ENCODE measurements at regions not wholly inside any gene's neighbourhood (a gene's known extent, or its start where the extent isn't known, plus 50 kb on each side); places are given as distances from the start of the nearest gene placed in this dataset.

GRCh38 chr20:50251992-50252511 is 61.4 kb downstream of the CEBPB start:
- Mint-ChIP-seq H3K36me3 (no peaks in the 10 kb centered on the region), H3K4me1 (peaks cover 0 to 1% of the 10 kb centered on the region in 2 donors), H3K4me3 (no peak overlapping the region), H3K27me3 (peaks cover 15 to 25% of the 10 kb centered on the region in 2 donors), H3K9me3 (no peaks in the 10 kb centered on the region), H3K27ac (no peak overlapping the region)
- no peak for DNase-seq
- no peak for ATAC-seq (replicated peaks)

DNA sequence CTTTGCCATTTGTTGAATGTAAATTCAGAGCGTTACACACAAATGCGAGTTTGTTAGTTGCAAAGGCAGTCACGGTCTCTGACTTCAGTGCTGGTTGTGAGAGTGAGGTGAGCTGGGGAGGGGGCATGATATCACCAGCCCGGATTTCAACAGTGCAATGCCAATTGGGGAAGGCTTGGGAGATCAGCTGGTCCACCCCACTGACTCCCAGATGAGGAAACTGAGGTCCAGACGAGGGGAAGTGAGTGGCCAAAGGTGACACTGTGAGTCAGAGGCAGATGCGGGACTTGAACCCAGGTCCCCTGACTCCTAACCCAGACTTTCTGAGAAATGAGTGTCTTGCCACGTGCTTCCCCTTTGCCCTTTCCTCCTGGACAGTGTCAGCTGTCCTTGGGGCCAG is 62.1 kb downstream of the CEBPB start:
- ATAC-seq (replicated peaks) (no peak), DNase-seq (no peak)
- H3K36me3 Mint-ChIP-seq: no peaks in the 10 kb centered on the region
- H3K27ac Mint-ChIP-seq: no peak overlapping the region
- peaks cover 20 to 30% of the 10 kb centered on the region in 2 donors for H3K27me3 Mint-ChIP-seq
- peaks cover 0 to 3% of the 10 kb centered on the region in 2 donors for H3K9me3 Mint-ChIP-seq
- peaks cover 0 to 1% of the 10 kb centered on the region in 2 donors for H3K4me1 Mint-ChIP-seq
- no peak overlapping the region for H3K4me3 Mint-ChIP-seq

- H3K9me3 Mint-ChIP-seq: peaks cover 0 to 3% of the 10 kb centered on the region in 2 donors
Observed at GRCh38 chr20:50253101-50253500, 62.5 kb downstream of the CEBPB start.

GRCh38 chr20:50254466-50255079 is 63.9 kb downstream of the CEBPB start:
- H3K36me3 Mint-ChIP-seq: no peaks in the 10 kb centered on the region
- peaks cover 19 to 29% of the 10 kb centered on the region in 2 donors for H3K27me3 Mint-ChIP-seq
- H3K27ac Mint-ChIP-seq: no peak overlapping the region
- peaks cover 0 to 3% of the 10 kb centered on the region in 2 donors for H3K9me3 Mint-ChIP-seq
- peaks cover 0 to 1% of the 10 kb centered on the region in 2 donors for H3K4me1 Mint-ChIP-seq
- ATAC-seq (replicated peaks) (no peak), DNase-seq (no peak)
- no peak overlapping the region for H3K4me3 Mint-ChIP-seq

More at GRCh38 chr20:50253101-50253500, 62.5 kb downstream of the CEBPB start:
- Mint-ChIP-seq H3K4me1 (peaks cover 0 to 1% of the 10 kb centered on the region in 2 donors), H3K36me3 (no peaks in the 10 kb centered on the region), H3K4me3 (no peak overlapping the region), H3K27me3 (peaks cover 19 to 26% of the 10 kb centered on the region in 2 donors), H3K27ac (no peak overlapping the region)
- ATAC-seq (replicated peaks): no peak
- no peak for DNase-seq

DNA sequence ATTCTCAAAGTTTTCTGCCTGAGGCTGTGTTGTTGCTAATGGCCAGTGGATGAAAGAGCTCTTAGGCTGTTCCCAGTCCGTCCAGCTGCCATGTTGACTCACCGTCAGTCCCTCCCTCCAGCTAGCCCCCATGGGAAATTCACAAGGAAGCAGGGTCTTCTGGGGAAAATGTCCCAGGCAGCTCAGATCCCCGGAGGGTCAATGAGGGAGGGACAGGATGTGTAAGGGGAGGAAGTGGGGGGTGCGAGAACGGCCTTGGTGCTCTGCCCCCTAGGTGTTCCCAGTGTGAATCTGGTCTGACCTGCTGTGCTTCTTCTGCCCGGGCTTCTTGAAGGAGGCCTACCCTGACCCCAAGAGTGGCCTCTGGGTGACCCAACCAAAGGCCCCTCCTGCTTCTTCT is 65.9 kb downstream of the CEBPB start:
- Mint-ChIP-seq H3K9me3 (peaks cover 0 to 3% of the 10 kb centered on the region in 2 donors), H3K27me3 (peaks cover 31 to 43% of the 10 kb centered on the region in 2 donors), H3K4me3 (no peak overlapping the region), H3K4me1 (peaks cover 0 to 1% of the 10 kb centered on the region in 2 donors), H3K36me3 (no peaks in the 10 kb centered on the region), H3K27ac (no peak overlapping the region)
- DNase-seq (no peak), ATAC-seq (replicated peaks) (no peak)

- ATAC-seq (replicated peaks) (no peak), DNase-seq (no peak)
- Mint-ChIP-seq H3K27ac (no peak overlapping the region), H3K4me1 (no peaks in the 10 kb centered on the region), H3K9me3 (peaks cover 0 to 3% of the 10 kb centered on the region in 2 donors), H3K27me3 (peaks cover 30 to 34% of the 10 kb centered on the region in 2 donors), H3K4me3 (no peak overlapping the region), H3K36me3 (no peaks in the 10 kb centered on the region)
Observed at GRCh38 chr20:50257860-50258259, 67.2 kb downstream of the CEBPB start.

DNA sequence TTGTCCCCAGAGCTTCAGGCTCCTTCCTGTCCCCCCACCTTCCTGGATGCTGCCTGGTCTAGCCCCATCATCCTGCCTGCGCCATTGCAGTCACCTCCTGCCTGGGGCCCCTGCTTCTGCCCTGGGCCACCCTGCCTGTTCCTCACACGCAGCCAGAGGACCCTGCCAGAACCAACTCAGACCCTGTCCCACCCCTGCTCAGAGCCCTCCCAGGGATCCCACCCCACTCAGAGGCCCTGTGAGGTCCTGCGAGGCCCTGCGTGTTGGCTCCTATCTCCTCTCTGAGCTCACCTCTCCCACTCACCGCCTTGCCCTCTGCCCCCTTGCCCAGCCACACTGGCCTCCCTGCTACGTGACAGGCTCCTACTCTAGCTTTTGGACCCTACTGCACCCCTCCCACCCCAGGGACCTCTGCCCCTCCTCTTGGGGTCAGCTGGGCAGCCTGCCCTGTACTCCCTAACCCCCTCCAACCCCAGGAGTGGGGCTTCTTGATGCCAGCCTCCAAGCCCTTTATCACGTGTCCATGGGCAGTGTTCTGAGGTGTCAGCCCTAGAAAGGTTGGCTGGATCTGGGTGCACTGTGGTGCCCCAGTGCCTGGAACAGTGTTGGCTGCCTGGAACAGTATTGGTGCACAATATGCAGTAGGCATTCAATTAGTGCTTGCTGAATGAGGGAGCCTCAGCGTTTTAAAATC is 68.3 kb downstream of the CEBPB start:
- Mint-ChIP-seq H3K27ac (no peak overlapping the region), H3K27me3 (peaks cover 25 to 29% of the 10 kb centered on the region in 2 donors), H3K36me3 (no peaks in the 10 kb centered on the region), H3K4me3 (no peak overlapping the region), H3K9me3 (peaks cover 0 to 3% of the 10 kb centered on the region in 2 donors), H3K4me1 (no peaks in the 10 kb centered on the region)
- no peak for DNase-seq
- ATAC-seq (replicated peaks): no peak

DNA sequence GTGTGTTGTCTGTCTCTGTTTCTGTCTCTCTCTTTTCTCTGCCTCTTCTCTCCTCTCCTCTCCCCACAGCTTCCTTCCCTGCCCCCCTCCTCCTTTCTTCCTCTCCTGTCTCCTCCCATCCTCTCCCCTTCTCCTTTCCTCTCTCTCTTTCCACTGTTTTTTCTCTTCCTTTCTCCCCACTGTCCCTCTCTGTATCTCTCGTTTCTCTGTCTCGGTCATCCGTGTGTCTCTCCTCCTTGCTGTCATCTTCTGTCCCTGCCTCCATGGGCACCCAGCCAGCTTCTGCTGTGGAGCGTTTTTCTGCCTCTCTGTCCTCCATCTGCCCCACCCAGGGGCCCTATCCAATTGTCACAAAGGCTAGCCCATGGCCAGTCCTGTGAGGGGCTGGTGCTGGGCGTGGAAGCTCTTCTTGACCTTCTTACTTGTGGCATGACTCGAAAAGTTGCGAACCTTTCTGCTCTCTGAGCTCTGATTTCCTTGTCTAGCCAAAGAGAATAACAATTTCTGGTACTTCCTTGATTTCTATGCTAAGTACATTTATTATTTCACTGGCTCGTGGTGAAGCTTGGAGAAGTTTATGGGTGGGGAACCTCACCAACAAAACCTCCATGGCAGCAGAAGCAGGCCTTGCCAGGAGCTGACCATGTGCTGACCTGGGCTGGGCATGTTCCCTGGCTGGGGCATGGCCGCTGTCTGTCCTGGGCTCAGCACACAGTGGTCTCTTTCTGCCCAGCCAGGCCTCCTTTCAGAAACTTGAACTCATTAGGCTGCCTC is 69.3 kb downstream of the CEBPB start:
- H3K27me3 Mint-ChIP-seq: peaks cover 24 to 25% of the 10 kb centered on the region in 2 donors
- DNase-seq (no peak), ATAC-seq (replicated peaks) (no peak)
- peak overlapping the region; percentile 15 for H3K27ac Mint-ChIP-seq
- H3K36me3 Mint-ChIP-seq: no peaks in the 10 kb centered on the region
- no peaks in the 10 kb centered on the region for H3K4me1 Mint-ChIP-seq
- peaks cover 0 to 3% of the 10 kb centered on the region in 2 donors for H3K9me3 Mint-ChIP-seq
- no peak overlapping the region for H3K4me3 Mint-ChIP-seq

GRCh38 chr20:50260479-50261221 is 70.0 kb downstream of the CEBPB start:
- H3K4me1 Mint-ChIP-seq: peaks cover 0 to 3% of the 10 kb centered on the region in 2 donors
- peaks cover 0 to 3% of the 10 kb centered on the region in 2 donors for H3K9me3 Mint-ChIP-seq
- peaks cover 24 to 25% of the 10 kb centered on the region in 2 donors for H3K27me3 Mint-ChIP-seq
- no peak overlapping the region for H3K4me3 Mint-ChIP-seq
- no peak for DNase-seq
- peak overlapping the region; percentile 60 for H3K27ac Mint-ChIP-seq
- ATAC-seq (replicated peaks): no peak
- no peaks in the 10 kb centered on the region for H3K36me3 Mint-ChIP-seq

- DNase-seq (no peak), ATAC-seq (replicated peaks) (no peak)
- Mint-ChIP-seq H3K36me3 (no peaks in the 10 kb centered on the region), H3K27ac (no peak overlapping the region), H3K9me3 (peaks cover 0 to 3% of the 10 kb centered on the region in 2 donors), H3K4me3 (no peak overlapping the region), H3K27me3 (peaks cover 24 to 25% of the 10 kb centered on the region in 2 donors), H3K4me1 (peaks cover 0 to 5% of the 10 kb centered on the region in 2 donors)
Observed at GRCh38 chr20:50261471-50262212, 71.0 kb downstream of the CEBPB start.

DNA sequence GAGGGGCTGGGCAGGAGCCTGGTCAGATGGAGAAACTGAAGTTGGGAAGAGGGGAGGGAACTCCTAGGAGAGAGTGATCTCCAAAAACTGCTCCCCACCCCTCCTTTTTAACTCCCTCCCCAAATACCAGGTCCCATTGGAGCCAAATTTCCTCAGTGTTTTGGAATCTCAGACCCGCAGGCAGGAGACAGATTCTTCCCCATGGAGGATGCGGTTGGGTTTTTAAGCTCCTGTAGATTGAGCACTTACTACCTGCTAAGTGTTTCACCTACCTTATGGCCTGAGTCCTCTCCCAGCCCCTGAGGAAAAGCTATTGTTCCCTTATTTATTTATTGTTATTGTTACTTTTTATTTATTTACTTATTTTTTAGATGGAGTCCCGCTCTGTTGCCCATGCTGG is 73.2 kb downstream of the CEBPB start:
- Mint-ChIP-seq H3K9me3 (no peaks in the 10 kb centered on the region), H3K36me3 (no peaks in the 10 kb centered on the region), H3K4me1 (peaks cover 0 to 5% of the 10 kb centered on the region in 2 donors), H3K4me3 (no peak overlapping the region), H3K27me3 (peaks cover 25 to 28% of the 10 kb centered on the region in 2 donors), H3K27ac (no peak overlapping the region)
- ATAC-seq (replicated peaks) (no peak), DNase-seq (no peak)

- ATAC-seq (replicated peaks) (no peak), DNase-seq (no peak)
- Mint-ChIP-seq H3K9me3 (no peaks in the 10 kb centered on the region), H3K4me3 (no peak overlapping the region), H3K36me3 (no peaks in the 10 kb centered on the region), H3K27me3 (peaks cover 26 to 30% of the 10 kb centered on the region in 2 donors), H3K4me1 (peaks cover 0 to 5% of the 10 kb centered on the region in 2 donors), H3K27ac (no peak overlapping the region)
Observed at GRCh38 chr20:50264534-50265145, 74.0 kb downstream of the CEBPB start.
